Small intestine (tissue), 7 donors: ENCODE measurements at regions not wholly inside any gene's neighbourhood (a gene's known extent, or its start where the extent isn't known, plus 50 kb on each side); places are given as distances from the start of the nearest gene placed in this dataset.

Experiments used
- DNase-seq, 2 donors: peaks; one replicate each; pipeline versions ENCODE4 v3.0.0 to v3.0.0-alpha.2; 2013
- FAIRE-seq: peaks from 2 replicates; lab custom pipeline; 2012; peaks lifted over from hg19 to GRCh38; lab: Jason Lieb, UNC
- H3K27ac ChIP-seq, 3 donors: one replicate each; pipeline ENCODE4 v1.5.1; 2013; ENCODE audit warnings: low read length in 2 of 3, mild to moderate bottlenecking in 2 of 3, control low read depth in 1 of 3, inconsistent platforms in 1 of 3, low read depth in 1 of 3, moderate library complexity in 1 of 3
- H3K27me3 ChIP-seq, 3 donors: one replicate each; pipeline ENCODE4 v1.6.1; 2013; ENCODE audit warnings: low read length in 3 of 3, inconsistent platforms in 1 of 3; ENCODE audit not compliant: control insufficient read depth in 3 of 3, insufficient read depth in 3 of 3
- H3K36me3 ChIP-seq, 3 donors: one replicate each; pipeline ENCODE4 v1.6.1; 2013; ENCODE audit warnings: low read length in 3 of 3, inconsistent platforms in 1 of 3, low read depth in 1 of 3, mild to moderate bottlenecking in 1 of 3, moderate library complexity in 1 of 3; ENCODE audit not compliant: control insufficient read depth in 3 of 3, insufficient read depth in 2 of 3
- H3K4me1 ChIP-seq, 3 donors: one replicate each; pipeline ENCODE4 v1.6.1; 2013; ENCODE audit warnings: low read length in 2 of 3, inconsistent platforms in 1 of 3, low read depth in 1 of 3, mild to moderate bottlenecking in 1 of 3, moderate library complexity in 1 of 3; ENCODE audit not compliant: control insufficient read depth in 3 of 3, insufficient read depth in 2 of 3
- H3K4me3 ChIP-seq, 3 donors: one replicate each; pipeline ENCODE4 v1.5.1; 2013; ENCODE audit warnings: low read length in 3 of 3, control low read depth in 1 of 3, inconsistent platforms in 1 of 3, low read depth in 1 of 3, mild to moderate bottlenecking in 1 of 3, moderate library complexity in 1 of 3
- H3K9me3 ChIP-seq, 2 donors: one replicate each; pipeline ENCODE4 v1.6.1; 2013; ENCODE audit warnings: low read depth in 1 of 2, low read length in 1 of 2; ENCODE audit not compliant: control insufficient read depth in 2 of 2, insufficient read depth in 1 of 2
- WGBS, 3 donors: extraction: QIAGEN DNeasy Blood & Tissue Kit; methylation state at CpG; one replicate each; pipeline ENCODE4 v1.1.7; 2013; 5-methylcytosine and 5-hydroxymethylcytosine counted together
- donor health status: healthy with polysubstance abuse.
- donor health status: control.
- donor health status: control.
- donor health status: Bipolar disorder and iron deficiency.
- donor health status: healthy.

DNA sequence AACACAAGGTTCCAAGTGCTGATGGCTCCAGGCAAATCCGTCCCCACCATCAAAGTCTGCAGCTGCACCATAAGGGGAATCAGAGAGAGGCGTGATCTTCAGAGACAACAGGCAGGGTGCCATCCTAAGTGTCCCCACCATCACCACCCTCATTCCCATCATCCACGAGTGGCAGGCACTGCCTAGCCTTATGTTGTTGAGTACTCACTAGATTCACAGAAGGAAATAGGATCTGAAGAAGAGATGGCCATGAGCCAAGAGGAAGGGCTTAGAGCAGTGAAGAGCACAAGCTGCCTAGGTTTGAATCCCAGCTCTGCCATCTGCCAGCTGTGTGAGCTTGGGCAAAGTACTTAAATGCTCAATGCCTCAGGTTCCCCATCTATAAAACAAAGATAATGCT, 207.3 kb upstream of the CSF3R start:
- no peaks in the 10 kb centered on the region for H3K9me3 ChIP-seq
- no peaks in the 10 kb centered on the region for H3K36me3 ChIP-seq
- no peak overlapping the region for H3K4me3 ChIP-seq
- H3K27me3 ChIP-seq, result peaks cover 0 to 6% (median 0%) of the 10 kb centered on the region in 3 donors
- 53 to 69% (median 53%) methylated on average over 3 of the region's 3 CpGs for WGBS, 3 donors
- FAIRE-seq, result no peak
- no peaks in the 10 kb centered on the region for H3K4me1 ChIP-seq
- DNase-seq, result no peak
- no peak overlapping the region for H3K27ac ChIP-seq

DNA sequence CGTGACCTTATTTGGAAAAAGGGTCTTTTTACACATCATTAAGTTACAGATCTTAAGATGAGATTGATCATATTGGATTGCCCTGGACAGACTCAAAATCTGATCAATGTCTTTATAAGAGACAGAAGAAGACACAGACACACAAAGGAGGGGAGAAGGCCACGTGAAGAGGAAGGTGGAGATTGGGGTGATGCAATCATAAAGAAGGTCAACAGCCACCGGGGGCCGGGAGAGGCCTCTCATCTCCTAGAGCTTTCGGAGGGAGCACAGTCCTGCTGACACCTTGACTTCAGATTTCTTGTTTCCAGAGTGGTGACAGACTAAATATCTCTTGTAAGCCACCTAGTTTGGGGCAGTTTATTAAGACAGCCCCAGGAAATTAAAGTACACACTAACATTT, 204.6 kb upstream of the CSF3R start:
- Histone ChIP-seq H3K4me3 (no peak overlapping the region), H3K9me3 (no peaks in the 10 kb centered on the region), H3K27ac (no peak overlapping the region), H3K27me3 (peaks cover 0 to 6% (median 0%) of the 10 kb centered on the region in 3 donors), H3K36me3 (no peaks in the 10 kb centered on the region), H3K4me1 (no peaks in the 10 kb centered on the region)
- no peak for FAIRE-seq
- 40 to 55% (median 46%) methylated on average over 5 of the region's 5 CpGs for WGBS, 3 donors
- no peak for DNase-seq

DNA sequence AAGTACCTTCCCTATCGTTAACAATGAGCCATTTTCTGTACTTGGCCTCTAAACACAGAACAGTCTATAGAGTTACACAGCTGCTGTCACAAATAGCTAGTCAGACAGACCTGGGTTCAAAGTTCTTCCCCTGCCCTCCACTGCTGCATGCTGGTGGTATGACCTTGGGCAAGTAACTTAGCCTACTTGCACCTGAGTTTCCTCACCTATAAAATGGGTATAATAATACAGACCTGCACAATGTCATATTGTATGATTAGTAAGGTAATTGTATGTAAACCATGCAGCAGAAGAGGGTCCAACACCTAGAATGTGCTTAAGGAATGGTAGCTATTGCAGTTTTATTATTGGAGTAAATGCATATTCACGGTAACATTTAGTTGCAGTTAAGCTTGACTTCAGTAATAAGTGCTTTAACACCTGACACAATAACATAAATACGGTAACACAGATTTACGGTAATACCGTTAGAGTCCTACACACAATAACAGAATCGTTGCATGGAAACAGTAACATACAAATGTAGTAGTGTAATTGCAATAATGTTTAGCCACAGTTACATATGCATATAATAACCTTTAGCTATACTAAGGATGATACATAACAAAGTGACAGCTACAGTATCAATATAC, 193.3 kb upstream of the CSF3R start:
- Histone ChIP-seq H3K4me3 (no peak overlapping the region), H3K36me3 (no peaks in the 10 kb centered on the region), H3K4me1 (no peaks in the 10 kb centered on the region), H3K27ac (no peak overlapping the region), H3K9me3 (no peaks in the 10 kb centered on the region), H3K27me3 (peaks cover 0 to 12% (median 0%) of the 10 kb centered on the region in 3 donors)
- WGBS, 3 donors, result 81 to 93% (median 84%) methylated on average over 6 of the region's 6 CpGs
- FAIRE-seq, result no peak
- DNase-seq, result no peak

DNA sequence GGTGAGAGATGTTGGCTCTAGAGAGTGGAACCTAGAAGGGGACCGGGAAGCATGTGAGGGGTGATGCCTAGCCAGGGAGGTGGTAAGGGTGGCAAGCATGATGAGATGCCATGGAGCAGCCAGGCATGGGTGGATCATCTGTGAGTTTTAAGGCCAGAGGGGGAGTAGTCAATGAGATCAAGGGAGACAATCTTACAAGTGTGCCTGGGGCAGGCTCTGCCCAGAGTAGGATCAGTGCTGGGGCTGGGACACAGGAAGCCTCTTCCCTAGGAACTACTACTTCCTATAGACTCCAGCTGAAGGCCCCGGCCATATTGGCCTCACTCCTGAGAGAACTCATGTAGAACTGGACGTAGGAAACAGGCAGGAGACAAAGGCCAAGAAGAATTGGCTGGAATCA, 192.4 kb upstream of the CSF3R start:
- DNase-seq (no peak), FAIRE-seq (no peak)
- 57 to 66% (median 58%) methylated on average over 3 of the region's 3 CpGs for WGBS, 3 donors
- H3K27ac ChIP-seq, result no peak overlapping the region
- H3K4me1 ChIP-seq, result no peaks in the 10 kb centered on the region
- H3K36me3 ChIP-seq, result no peaks in the 10 kb centered on the region
- H3K4me3 ChIP-seq, result no peak overlapping the region
- peaks cover 0 to 12% (median 0%) of the 10 kb centered on the region in 3 donors for H3K27me3 ChIP-seq
- no peaks in the 10 kb centered on the region for H3K9me3 ChIP-seq

DNA sequence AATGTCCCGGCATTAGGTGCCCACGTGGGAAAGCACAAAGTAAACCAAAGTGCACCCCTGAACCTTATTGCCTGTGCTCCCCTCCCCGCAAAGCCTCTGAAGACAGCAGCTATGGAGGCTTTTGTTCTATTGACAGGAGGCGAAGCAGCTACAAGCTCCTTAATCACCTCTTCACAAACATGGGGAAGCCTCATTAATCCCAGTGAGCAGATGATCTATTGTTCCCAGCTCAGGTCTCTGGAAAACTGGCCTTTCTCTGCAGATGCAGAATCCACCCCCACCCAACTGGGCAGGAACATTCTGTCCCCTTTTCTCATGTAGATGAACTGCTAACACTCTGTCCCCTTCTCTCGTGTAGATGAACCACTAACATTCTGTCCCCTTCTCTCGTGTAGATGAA, 190.5 kb upstream of the CSF3R start:
- FAIRE-seq (no peak), DNase-seq (no peak)
- Histone ChIP-seq H3K4me3 (no peak overlapping the region), H3K36me3 (no peaks in the 10 kb centered on the region), H3K4me1 (no peaks in the 10 kb centered on the region), H3K9me3 (no peaks in the 10 kb centered on the region), H3K27me3 (peaks cover 0 to 12% (median 0%) of the 10 kb centered on the region in 3 donors), H3K27ac (no peak overlapping the region)
- 19 to 42% (median 28%) methylated on average over 6 of the region's 6 CpGs for WGBS, 3 donors

DNA sequence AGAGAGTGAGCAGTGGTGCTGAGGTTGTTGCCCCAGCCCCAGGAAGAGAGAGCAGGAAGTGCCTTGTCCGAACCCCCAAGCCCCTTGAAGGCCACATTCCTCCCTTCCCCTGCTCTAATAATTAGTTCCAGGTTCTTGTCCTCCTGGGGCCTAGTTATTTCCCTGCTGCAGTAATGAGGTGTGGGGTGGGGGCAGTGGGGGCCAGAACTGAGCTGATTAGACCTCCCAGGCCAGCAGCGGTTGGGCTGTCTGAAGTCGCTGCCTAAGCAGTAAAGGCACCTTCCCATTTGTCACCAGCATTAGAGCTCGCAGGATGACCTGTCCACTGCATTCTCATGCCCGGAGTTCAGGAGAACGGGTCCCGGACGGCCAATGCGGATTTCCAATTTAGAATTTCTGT, 186.5 kb upstream of the CSF3R start:
- FAIRE-seq, result no peak
- no peak overlapping the region for H3K4me3 ChIP-seq
- WGBS, 3 donors, result 59 to 74% (median 66%) methylated on average over 9 of the region's 9 CpGs

DNA sequence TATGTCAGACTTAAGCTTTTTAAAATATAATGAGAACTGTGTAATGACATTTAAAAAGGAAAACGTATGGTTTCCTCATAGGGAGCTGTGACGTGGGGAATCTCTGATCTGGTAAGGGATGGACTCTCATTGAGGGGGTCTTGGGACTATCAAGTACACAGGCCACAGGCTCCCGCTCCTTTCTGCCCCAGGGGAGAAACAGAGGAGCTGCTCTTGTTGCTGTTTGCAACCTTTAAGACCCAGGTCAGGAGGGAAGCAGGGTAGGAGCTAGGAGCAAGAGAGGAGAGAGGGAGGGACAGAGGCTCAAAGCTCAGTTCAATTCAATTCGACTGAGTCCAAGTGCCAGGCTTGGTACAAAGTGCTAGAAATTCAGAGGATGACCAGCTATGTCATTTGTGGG, 185.1 kb upstream of the CSF3R start:
- FAIRE-seq (no peak), DNase-seq (no peak)
- Histone ChIP-seq H3K36me3 (no peaks in the 10 kb centered on the region), H3K9me3 (no peaks in the 10 kb centered on the region), H3K27ac (no peak overlapping the region), H3K4me3 (no peak overlapping the region), H3K27me3 (peaks cover 0 to 10% (median 0%) of the 10 kb centered on the region in 3 donors), H3K4me1 (no peaks in the 10 kb centered on the region)
- 38 to 56% (median 45%) methylated on average over 4 of the region's 4 CpGs for WGBS, 3 donors

More for the DNA sequence above, 186.5 kb upstream of the CSF3R start:
- no peak for DNase-seq
- Histone ChIP-seq H3K27me3 (peaks cover 0 to 14% (median 0%) of the 10 kb centered on the region in 3 donors), H3K36me3 (no peaks in the 10 kb centered on the region), H3K4me1 (no peaks in the 10 kb centered on the region), H3K27ac (no peak overlapping the region), H3K9me3 (no peaks in the 10 kb centered on the region)

DNA sequence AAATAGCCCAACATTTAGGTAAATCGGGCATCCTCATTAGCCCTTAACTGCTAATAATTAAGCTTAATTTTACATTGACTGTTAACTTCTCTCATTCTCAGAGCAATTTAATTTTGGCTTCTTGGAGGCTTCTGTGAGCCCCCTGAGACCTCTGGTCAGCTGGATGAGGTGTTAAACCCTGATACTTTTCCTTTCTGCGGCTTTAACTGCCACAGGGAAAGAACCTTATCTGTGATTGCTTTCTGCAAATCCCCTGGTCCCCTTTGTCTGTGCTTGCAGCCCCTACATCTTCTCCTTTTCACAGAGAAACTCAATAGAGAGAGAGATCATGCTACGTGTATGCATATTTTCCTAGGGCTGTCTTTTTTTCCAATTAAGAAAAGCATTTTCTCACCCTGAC, 184.5 kb upstream of the CSF3R start:
- Histone ChIP-seq H3K9me3 (no peaks in the 10 kb centered on the region), H3K4me3 (no peak overlapping the region), H3K27ac (no peak overlapping the region), H3K36me3 (no peaks in the 10 kb centered on the region), H3K27me3 (peaks cover 0 to 5% (median 0%) of the 10 kb centered on the region in 3 donors), H3K4me1 (no peaks in the 10 kb centered on the region)
- WGBS, 3 donors, result 50 to 67% (median 57%) methylated on average over 3 of the region's 3 CpGs
- DNase-seq (no peak), FAIRE-seq (no peak)
